Endothelial cell (in vitro differentiated cells): ENCODE measurements at regions not wholly inside any gene's neighbourhood (a gene's known extent, or its start where the extent isn't known, plus 50 kb on each side); places are given as distances from the start of the nearest gene placed in this dataset.

ENCODE experiments used
- DNase-seq: peaks from one replicate; pipeline ENCODE4 v3.0.0; 2021; ENCODE audit warnings: low spot score
- H3K27ac Mint-ChIP-seq: one replicate; pipeline ENCODE4 v1.8.0; 2021; ENCODE audit warnings: mixed read lengths, inconsistent platforms; ENCODE audit not compliant: unreplicated experiment
- H3K27me3 Mint-ChIP-seq: one replicate; pipeline ENCODE4 v1.8.0; 2021; ENCODE audit warnings: mild to moderate bottlenecking, moderate library complexity, mixed read lengths, inconsistent platforms; ENCODE audit not compliant: unreplicated experiment
- H3K36me3 Mint-ChIP-seq: one replicate; pipeline ENCODE4 v1.8.0; 2021; ENCODE audit warnings: mild to moderate bottlenecking, low read depth, mixed read lengths, inconsistent platforms; ENCODE audit not compliant: unreplicated experiment
- H3K4me1 Mint-ChIP-seq: one replicate; pipeline ENCODE4 v1.8.0; 2021; ENCODE audit warnings: mild to moderate bottlenecking, mixed read lengths, inconsistent platforms; ENCODE audit not compliant: unreplicated experiment
- H3K4me3 Mint-ChIP-seq: one replicate; pipeline ENCODE4 v1.8.0; 2021; ENCODE audit warnings: mild to moderate bottlenecking, mixed read lengths, inconsistent platforms; ENCODE audit not compliant: unreplicated experiment
- H3K9me3 Mint-ChIP-seq: one replicate; pipeline ENCODE4 v1.8.0; 2021; ENCODE audit warnings: mixed read lengths, inconsistent platforms; ENCODE audit not compliant: unreplicated experiment
- TF ChIP-seq, protein P1 (sequence below): fragments of 200-600 bp; sonication (generic); IDR thresholded peaks from one replicate; pipeline ENCODE4 v1.5.0; 2021; ENCODE audit warnings: antibody characterized with exemption; ENCODE audit not compliant: unreplicated experiment

DNA sequence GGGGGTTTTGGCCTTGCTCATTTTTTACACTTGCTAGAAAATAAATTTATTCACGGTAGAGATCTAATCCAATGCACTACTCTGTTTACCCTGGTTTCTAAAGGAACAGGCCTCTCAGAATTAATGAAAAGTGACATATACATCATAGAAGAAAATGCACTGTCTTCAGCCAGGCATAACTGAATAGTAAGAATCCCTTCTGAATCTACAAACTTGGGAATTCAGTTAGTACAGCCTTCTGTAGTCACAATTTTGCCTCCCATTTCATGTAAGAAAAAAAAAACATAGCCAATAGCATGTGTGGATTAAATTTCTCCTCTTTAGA, 197.3 kb downstream of the CAAP1 start:
- no peaks in the 10 kb centered on the region for H3K4me1 Mint-ChIP-seq
- no peaks in the 10 kb centered on the region for H3K27me3 Mint-ChIP-seq
- no peak for DNase-seq
- H3K27ac Mint-ChIP-seq = no peak overlapping the region
- no peaks in the 10 kb centered on the region for H3K36me3 Mint-ChIP-seq
- H3K9me3 Mint-ChIP-seq = no peaks in the 10 kb centered on the region
- H3K4me3 Mint-ChIP-seq = no peak overlapping the region
- TF ChIP-seq, protein P1, sequence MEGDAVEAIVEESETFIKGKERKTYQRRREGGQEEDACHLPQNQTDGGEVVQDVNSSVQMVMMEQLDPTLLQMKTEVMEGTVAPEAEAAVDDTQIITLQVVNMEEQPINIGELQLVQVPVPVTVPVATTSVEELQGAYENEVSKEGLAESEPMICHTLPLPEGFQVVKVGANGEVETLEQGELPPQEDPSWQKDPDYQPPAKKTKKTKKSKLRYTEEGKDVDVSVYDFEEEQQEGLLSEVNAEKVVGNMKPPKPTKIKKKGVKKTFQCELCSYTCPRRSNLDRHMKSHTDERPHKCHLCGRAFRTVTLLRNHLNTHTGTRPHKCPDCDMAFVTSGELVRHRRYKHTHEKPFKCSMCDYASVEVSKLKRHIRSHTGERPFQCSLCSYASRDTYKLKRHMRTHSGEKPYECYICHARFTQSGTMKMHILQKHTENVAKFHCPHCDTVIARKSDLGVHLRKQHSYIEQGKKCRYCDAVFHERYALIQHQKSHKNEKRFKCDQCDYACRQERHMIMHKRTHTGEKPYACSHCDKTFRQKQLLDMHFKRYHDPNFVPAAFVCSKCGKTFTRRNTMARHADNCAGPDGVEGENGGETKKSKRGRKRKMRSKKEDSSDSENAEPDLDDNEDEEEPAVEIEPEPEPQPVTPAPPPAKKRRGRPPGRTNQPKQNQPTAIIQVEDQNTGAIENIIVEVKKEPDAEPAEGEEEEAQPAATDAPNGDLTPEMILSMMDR = no peak

DNA sequence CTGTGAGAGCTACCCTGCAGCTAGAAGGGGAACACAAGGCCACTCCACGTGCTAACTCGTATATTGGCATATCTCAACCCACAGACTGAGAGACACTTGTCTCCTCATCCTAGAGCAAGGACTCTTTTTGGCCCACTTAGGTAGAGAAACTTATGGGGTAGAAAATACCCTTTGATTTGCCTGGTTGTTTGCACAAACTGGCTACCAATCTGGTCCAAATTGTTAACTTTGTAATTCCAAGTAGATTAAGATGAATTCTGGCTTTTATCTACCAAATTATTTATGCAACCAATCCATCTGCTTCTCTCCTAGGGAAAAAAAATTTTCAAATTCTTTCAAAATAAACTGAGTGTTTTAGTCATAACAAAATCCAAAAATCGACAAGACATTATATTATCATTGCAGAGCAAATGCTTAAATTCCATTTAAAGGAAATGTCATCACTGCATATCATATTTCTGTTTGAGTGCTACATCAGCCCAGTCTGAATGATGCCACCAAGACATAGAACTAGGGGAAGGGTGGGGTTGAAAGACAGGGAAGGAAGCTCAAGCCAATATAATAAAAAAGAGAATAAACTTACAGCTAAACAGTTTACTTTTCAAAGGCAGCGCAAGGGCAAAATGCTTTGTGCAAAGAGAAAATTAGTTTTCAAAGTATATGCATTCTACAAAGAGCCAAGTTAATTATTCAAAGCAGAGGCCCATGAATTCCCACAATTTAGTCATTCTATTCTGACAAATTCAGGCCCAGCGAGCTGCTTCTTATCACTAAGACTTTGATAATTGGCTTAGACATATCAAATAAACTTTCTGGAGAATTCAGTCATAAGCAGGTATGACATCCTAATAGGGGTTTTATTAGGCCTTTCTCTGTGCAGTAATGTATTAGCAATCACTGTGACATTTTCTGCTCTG, 198.0 kb downstream of the CAAP1 start:
- no peak for DNase-seq
- Mint-ChIP-seq H3K27ac (no peak overlapping the region), H3K4me3 (no peak overlapping the region), H3K36me3 (no peaks in the 10 kb centered on the region), H3K27me3 (no peaks in the 10 kb centered on the region), H3K9me3 (no peaks in the 10 kb centered on the region), H3K4me1 (no peaks in the 10 kb centered on the region)
- TF ChIP-seq, protein P1 = no peak

DNA sequence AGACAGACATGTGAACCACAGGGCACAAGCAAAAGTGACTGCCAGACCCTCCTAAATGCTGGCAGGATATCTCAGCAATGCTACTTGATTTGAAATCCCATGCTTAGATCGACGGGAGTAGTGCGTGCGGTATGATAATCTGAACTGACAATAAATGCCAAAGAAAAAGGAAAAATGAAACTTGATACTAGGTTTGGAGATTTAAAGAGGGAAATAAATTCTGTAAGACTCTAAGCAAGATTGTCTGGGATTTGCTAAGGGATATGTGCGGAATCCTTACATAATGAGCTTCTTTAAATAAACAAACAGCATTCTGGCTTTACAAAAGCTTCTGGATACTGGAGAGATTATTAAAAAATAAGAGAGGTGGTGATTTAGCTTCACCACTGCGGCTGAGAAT, 203.6 kb downstream of the CAAP1 start:
- no peak overlapping the region for H3K27ac Mint-ChIP-seq
- H3K27me3 Mint-ChIP-seq = no peaks in the 10 kb centered on the region
- H3K9me3 Mint-ChIP-seq = no peaks in the 10 kb centered on the region
- no peak for DNase-seq
- TF ChIP-seq, protein P1 = no peak
- no peak overlapping the region for H3K4me3 Mint-ChIP-seq
- H3K36me3 Mint-ChIP-seq = no peaks in the 10 kb centered on the region
- H3K4me1 Mint-ChIP-seq = peaks cover 20% of the 10 kb centered on the region

DNA sequence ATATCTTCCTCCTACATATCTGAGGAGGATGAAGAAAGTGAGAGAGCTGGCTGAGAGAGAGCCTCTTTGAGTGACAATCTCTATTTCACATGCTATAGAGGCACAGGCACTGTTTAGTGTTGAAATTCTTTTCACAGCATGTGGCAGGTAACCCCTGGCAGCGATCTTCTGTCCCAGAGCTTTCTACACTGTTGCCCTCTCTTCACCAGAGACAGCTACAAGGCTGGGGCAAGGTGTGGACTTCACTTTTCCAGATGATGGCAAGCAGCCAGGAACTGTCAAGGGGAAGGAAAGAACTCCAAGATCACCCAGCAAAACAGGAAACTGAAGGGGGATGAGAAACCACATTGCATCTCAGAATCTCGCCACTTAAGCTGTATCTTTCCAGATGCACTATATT, 205.2 kb downstream of the CAAP1 start:
- Mint-ChIP-seq H3K9me3 (no peaks in the 10 kb centered on the region), H3K27ac (no peak overlapping the region), H3K4me1 (peaks cover 20% of the 10 kb centered on the region), H3K36me3 (no peaks in the 10 kb centered on the region), H3K4me3 (no peak overlapping the region), H3K27me3 (no peaks in the 10 kb centered on the region)
- DNase-seq = no peak
- TF ChIP-seq, protein P1 = no peak

DNA sequence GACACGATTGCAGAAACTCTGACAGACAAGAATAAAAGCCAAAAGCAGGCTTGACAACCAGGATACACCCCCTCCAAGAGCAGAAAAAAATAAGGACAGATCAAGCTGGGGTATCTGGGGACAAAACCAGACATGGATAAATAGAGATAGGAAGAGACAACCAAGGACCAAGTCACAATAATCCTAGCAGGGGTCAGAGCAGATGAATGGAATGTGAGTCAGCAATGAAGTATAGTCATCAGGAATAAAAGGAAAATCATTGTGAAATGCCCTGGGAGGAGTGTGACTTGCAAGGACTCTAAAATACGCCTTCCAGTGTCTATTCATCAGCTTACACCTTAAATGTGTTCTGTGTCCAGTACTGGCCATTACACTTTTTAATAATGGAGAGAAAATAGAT, 206.8 kb downstream of the CAAP1 start:
- no peak overlapping the region for H3K4me3 Mint-ChIP-seq
- H3K27ac Mint-ChIP-seq = no peak overlapping the region
- no peaks in the 10 kb centered on the region for H3K36me3 Mint-ChIP-seq
- TF ChIP-seq, protein P1 = no peak
- no peaks in the 10 kb centered on the region for H3K27me3 Mint-ChIP-seq
- DNase-seq = no peak
- peaks cover 20% of the 10 kb centered on the region for H3K4me1 Mint-ChIP-seq
- no peaks in the 10 kb centered on the region for H3K9me3 Mint-ChIP-seq
